Heart left ventricle (tissue), 13 donors: ENCODE measurements at regions not wholly inside any gene's neighbourhood (a gene's known extent, or its start where the extent isn't known, plus 50 kb on each side); places are given as distances from the start of the nearest gene placed in this dataset.

Source experiments
- CTCF ChIP-seq, 12 donors: fragments of 200-600 bp; sonication (generic) in 4 of 12; IDR thresholded peaks; one replicate each; pipeline versions ENCODE4 v1.5.0 to v1.8.0; 2018 to 2022; ENCODE audit warnings: antibody characterized with exemption in 12 of 12, mild to moderate bottlenecking in 5 of 12
- POLR2A ChIP-seq, 2 donors: fragments of 450-650 bp; IDR thresholded peaks; one replicate each; pipeline ENCODE4 v1.6.1; 2017; ENCODE audit warnings: antibody characterized with exemption in 2 of 2, mild to moderate bottlenecking in 2 of 2, moderate library complexity in 2 of 2
- donor health status: ischemic (EF 13 %, LVEDD 7.1; RV severe dilation, severe dysfunction).
- donor health status: DM: no; HTN: yes; CAD: no.
- donor health status: DM: no; HTN: no; CAD: no.
- donor health status: ischemic (EF 25% LVEDD 6.9; RV normal size, moderate dysfunction).
- donor health status: ischemic (EF 25% LVEDD 5.7; RV mildly dilated, moderate dysfunction).
- donor health status: ischemic (EF 35%, LVEDD 5.7; RV mildly dilated, moderate dysfunction).
- donor health status: nonischemic (EF 11% LVEDD 7.7; RV severe dilation, severe dysfunction).
- donor health status: DM: yes; HTN: yes; CAD: no.
- donor health status: PGD.
- donor health status: ischemic (EF 29% LVEDD 5.4; RV normal size, mild dysfunction).
- donor health status: nonischemic (EF 23%, LVEDD 6.1; RV moderate dilation, normal function).

GRCh38 chr16:79401782-79402181 lies 198.8 kb downstream of the MAF start:
- TF ChIP-seq CTCF (IDR thresholded peaks at IDR 0.05) (no peak), POLR2A (IDR thresholded peaks at IDR 0.05) (no peak)
